Ovary (tissue), 3 donors: ENCODE measurements at regions not wholly inside any gene's neighbourhood (a gene's known extent, or its start where the extent isn't known, plus 50 kb on each side); places are given as distances from the start of the nearest gene placed in this dataset.

Source experiments
- CTCF ChIP-seq, 3 donors: fragments of 450-650 bp in 2 of 3; fragments of 200-600 bp in 1 of 3; IDR thresholded peaks; one replicate each; pipeline versions ENCODE4 v1.5.1 to v1.8.0; 2016 to 2022; ENCODE audit warnings: antibody characterized with exemption in 3 of 3, mild to moderate bottlenecking in 1 of 3
- EP300 ChIP-seq: sonication (generic); formaldehyde crosslinking; IDR thresholded peaks from one replicate; pipeline ENCODE4 v1.6.1; 2017; ENCODE audit warnings: antibody characterized with exemption
- POLR2A ChIP-seq: fragments of 450-650 bp; IDR thresholded peaks from one replicate; pipeline ENCODE4 v1.6.1; 2017; ENCODE audit warnings: antibody characterized with exemption, mild to moderate bottlenecking, moderate library complexity
- donor health status: DM: no; HTN: no; CAD: no.

DNA sequence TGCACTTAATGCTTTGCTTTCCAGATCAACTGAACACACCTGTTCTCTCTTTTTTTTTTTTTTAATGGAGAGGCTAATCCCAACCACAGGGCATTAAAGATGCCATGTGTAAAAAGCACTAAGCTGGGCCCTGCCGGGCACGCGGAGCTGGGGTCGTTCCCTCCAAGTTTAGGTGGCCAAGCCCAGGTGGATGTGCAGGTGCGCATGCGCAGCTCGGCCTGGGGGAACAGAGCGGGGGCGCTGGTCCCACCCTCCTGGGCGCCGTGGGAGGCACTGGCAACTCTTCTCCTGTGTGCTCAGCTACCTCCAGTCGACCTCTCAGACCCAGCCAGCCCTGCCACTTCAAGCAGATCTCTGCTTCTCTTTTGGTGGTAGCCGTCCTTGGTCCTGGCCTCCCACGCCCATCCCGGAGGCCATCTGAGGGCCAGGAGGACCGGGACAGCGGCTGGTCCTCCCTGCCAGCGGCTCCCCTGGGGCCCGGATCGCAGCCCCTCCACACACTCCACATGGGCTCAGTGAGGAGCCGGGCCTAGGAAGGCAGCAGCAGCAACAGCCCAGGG is 679.3 kb downstream of the BCL11B start:
- TF ChIP-seq CTCF (IDR thresholded peaks at IDR 0.05), result no peak
- no peak for TF ChIP-seq POLR2A
- no peak for TF ChIP-seq EP300
